Endothelial cell of umbilical vein (primary cell): ENCODE measurements at regions not wholly inside any gene's neighbourhood (a gene's known extent, or its start where the extent isn't known, plus 50 kb on each side); places are given as distances from the start of the nearest gene placed in this dataset.

Experiments used
- BruUV-seq: library from RNA; stranded (reverse); fragments of 400-500 nt; replicated peaks from 2 replicates; lab custom pipeline; 2021; lab: Mats Ljungman, UMichigan
- CTCF ChIA-PET: fragments of 300-600, 350-600 bp; sonication (Branson Sonifier 250); formaldehyde crosslinking; loops from one replicate; lab custom pipeline; 2021; ENCODE audit warnings: antibody characterized with exemption, inconsistent platforms; lab: Charles Lee
- POLR2A ChIA-PET: fragments of 300-600, 350-600 bp; sonication (Branson Sonifier 250); formaldehyde crosslinking; loops from one replicate; lab custom pipeline; 2021; ENCODE audit warnings: antibody characterized with exemption, inconsistent platforms; lab: Charles Lee
- DNase-seq: peaks from one replicate; pipeline ENCODE4 v3.0.0-alpha.2; 2011; ENCODE audit warnings: low read depth, low spot score
- FAIRE-seq: peaks from 2 replicates; lab custom pipeline; 2011; peaks lifted over from hg19 to GRCh38; lab: Jason Lieb, UNC
- H2AFZ ChIP-seq: 2 replicates; pipeline ENCODE4 v1.6.0; 2012; ENCODE audit warnings: low read depth, low read length, control low read depth, inconsistent platforms
- H3K27ac ChIP-seq: 2 replicates; pipeline ENCODE4 v1.5.1; 2011; ENCODE audit warnings: low read depth, mild to moderate bottlenecking, control low read depth, low read length, moderate library complexity; ENCODE audit not compliant: insufficient read depth
- H3K27me3 ChIP-seq, 2 experiments: 2 replicates each; pipeline versions ENCODE4 v1.6.0 to v1.6.1; 2011; ENCODE audit warnings: low read length in 2 of 2, mixed read lengths in 1 of 2; ENCODE audit not compliant: control insufficient read depth in 2 of 2, insufficient read depth in 2 of 2
- H3K36me3 ChIP-seq, 2 experiments: 2 replicates in 1 of 2; 3 replicates in 1 of 2; pipeline ENCODE4 v1.5.1; 2011; ENCODE audit warnings: low read length in 2 of 2, mild to moderate bottlenecking in 1 of 2, moderate library complexity in 1 of 2; ENCODE audit not compliant: control insufficient read depth in 2 of 2, insufficient read depth in 2 of 2; ENCODE audit errors: extremely low read depth in 1 of 2
- H3K4me1 ChIP-seq: 3 replicates; pipeline ENCODE4 v1.5.1; 2011; ENCODE audit warnings: mild to moderate bottlenecking, low read length; ENCODE audit not compliant: control insufficient read depth, insufficient read depth; ENCODE audit errors: extremely low read depth
- H3K4me2 ChIP-seq: 2 replicates; pipeline ENCODE4 v1.6.1; 2011; ENCODE audit warnings: low read length, control low read depth, mixed read lengths; ENCODE audit not compliant: insufficient read depth
- H3K4me3 ChIP-seq, 3 experiments: fragments of 200-600 bp in 1 of 3; sonication (generic), shearing (Covaris generic) in 1 of 3; replicated peaks in 1 of 3; 2 replicates each; pipeline ENCODE4 v1.5.1; 2011 to 2016; ENCODE audit warnings: control low read depth in 3 of 3, low read length in 3 of 3, mild to moderate bottlenecking in 2 of 3, inconsistent platforms in 1 of 3, low read depth in 1 of 3, moderate library complexity in 1 of 3; ENCODE audit not compliant: insufficient read depth in 1 of 3
- H3K79me2 ChIP-seq: 2 replicates; pipeline ENCODE4 v1.6.0; 2012; ENCODE audit warnings: low read length, inconsistent platforms; ENCODE audit not compliant: control insufficient read depth, insufficient read depth
- H3K9ac ChIP-seq: replicated peaks from 2 replicates; pipeline ENCODE3; 2011; ENCODE audit warnings: low read length, control low read depth; ENCODE audit not compliant: insufficient read depth; ENCODE audit errors: extremely low read depth
- H3K9me1 ChIP-seq: replicated peaks from 3 replicates; pipeline ENCODE4 v1.6.0; 2011; ENCODE audit warnings: mild to moderate bottlenecking, low read length; ENCODE audit not compliant: control insufficient read depth, insufficient read depth; ENCODE audit errors: extremely low read depth
- H3K9me3 ChIP-seq: replicated peaks from 2 replicates; pipeline ENCODE4 v1.5.1; 2012; ENCODE audit warnings: low read length, inconsistent platforms; ENCODE audit not compliant: control insufficient read depth, insufficient read depth
- H4K20me1 ChIP-seq: replicated peaks from 2 replicates; pipeline ENCODE3; 2011; ENCODE audit warnings: mild to moderate bottlenecking, low read length; ENCODE audit not compliant: control insufficient read depth, insufficient read depth; ENCODE audit errors: extremely low read depth
- EZH2 ChIP-seq: IDR thresholded peaks from 2 replicates; pipeline ENCODE4 v1.6.1; 2012; ENCODE audit warnings: borderline replicate concordance, low read depth, mild to moderate bottlenecking, moderate library complexity, low read length, inconsistent platforms; ENCODE audit not compliant: severe bottlenecking
- FOS ChIP-seq: IDR thresholded peaks from 2 replicates; pipeline ENCODE4 v1.6.1; 2011; ENCODE audit warnings: mild to moderate bottlenecking, low read length, moderate library complexity, borderline replicate concordance; ENCODE audit not compliant: insufficient read depth
- GATA2 ChIP-seq: IDR thresholded peaks from 2 replicates; pipeline ENCODE4 v1.7.0; 2011; ENCODE audit warnings: low read depth, mild to moderate bottlenecking, moderate library complexity, mixed read lengths, low read length; ENCODE audit not compliant: insufficient read length, insufficient read depth
- JUN ChIP-seq: IDR thresholded peaks from 2 replicates; pipeline ENCODE4 v1.6.1; 2011; ENCODE audit warnings: borderline replicate concordance, low read depth; ENCODE audit not compliant: insufficient read length, insufficient read depth
- MYC ChIP-seq: IDR thresholded peaks from one replicate; pipeline ENCODE4 v1.6.1; 2011; ENCODE audit warnings: mild to moderate bottlenecking, low read depth, low read length
- POLR2A ChIP-seq: IDR thresholded peaks from 2 replicates; pipeline ENCODE4 v1.6.1; 2012; ENCODE audit warnings: low read depth, mild to moderate bottlenecking, control low read depth, low read length
- POLR2AphosphoS5 ChIP-seq: IDR thresholded peaks from 2 replicates; pipeline ENCODE4 v1.6.1; 2012; ENCODE audit warnings: low read depth, mild to moderate bottlenecking, control low read depth, low read length, moderate library complexity; ENCODE audit not compliant: insufficient read depth
- dilution Hi-C: fragments of 300-500 bp; cut with MboI; formaldehyde crosslinking; loops from one replicate; pipeline ENCODE4 v1.15.0; 2019; ENCODE audit warnings: low sequenced_read_pairs; ENCODE audit not compliant: extremely low pct_ligation_motif_present
- intact Hi-C: fragments of 100-400 bp; cut with micrococcal nuclease; formaldehyde crosslinking; loops from one replicate; pipeline ENCODE4 v1.10.0; 2022
- TF ChIP-seq, protein P1 (sequence below): IDR thresholded peaks from 2 replicates; pipeline ENCODE4 v1.6.1; 2011; ENCODE audit not compliant: insufficient read depth, insufficient read length
- TF ChIP-seq, protein P2 (sequence below), 2 donors: IDR thresholded peaks; 1 replicate in 1 of 2; 2 replicates in 1 of 2; pipeline ENCODE4 v1.5.1; 2011; ENCODE audit warnings: low read length in 2 of 2, mild to moderate bottlenecking in 2 of 2, moderate library complexity in 2 of 2, control low read depth in 1 of 2, inconsistent platforms in 1 of 2, low read depth in 1 of 2; ENCODE audit not compliant: insufficient read depth in 1 of 2; ENCODE audit errors: extremely low read depth in 1 of 2

DNA sequence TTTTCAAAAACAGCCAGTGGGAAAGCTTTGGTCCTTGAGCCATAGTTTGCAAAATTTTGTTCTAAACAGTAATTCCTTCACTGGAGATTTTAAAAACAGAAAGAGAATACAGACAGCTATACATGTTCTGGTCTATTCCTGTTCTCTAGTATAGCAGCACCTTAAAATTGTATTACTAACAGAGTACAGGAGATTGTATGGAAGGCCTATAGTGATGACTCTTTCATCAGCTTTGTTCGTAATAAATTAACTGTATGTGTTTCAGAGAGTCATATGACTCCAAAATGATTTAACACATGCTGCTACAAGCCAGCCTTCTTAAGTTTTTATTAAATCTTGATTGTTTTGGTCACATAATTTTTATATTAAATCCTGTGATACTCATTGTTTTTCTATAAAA, 1124.6 kb upstream of the FAM98A start:
- no peaks in the 10 kb centered on the region for H4K20me1 ChIP-seq
- no peak overlapping the region for H3K4me3 ChIP-seq
- CTCF ChIA-PET: no interaction called here
- DNase-seq (no peak), FAIRE-seq (no peak)
- no peaks in the 10 kb centered on the region for H3K36me3 ChIP-seq
- no TSS peak for BruUV-seq
- H3K9ac ChIP-seq: no peak overlapping the region
- no peak overlapping the region for H3K4me2 ChIP-seq
- H3K4me1 ChIP-seq: no peaks in the 10 kb centered on the region
- intact Hi-C loops (no loop called here), dilution Hi-C loops (no loop called here)
- no peaks in the 10 kb centered on the region for H3K9me3 ChIP-seq
- TF ChIP-seq, protein P1, sequence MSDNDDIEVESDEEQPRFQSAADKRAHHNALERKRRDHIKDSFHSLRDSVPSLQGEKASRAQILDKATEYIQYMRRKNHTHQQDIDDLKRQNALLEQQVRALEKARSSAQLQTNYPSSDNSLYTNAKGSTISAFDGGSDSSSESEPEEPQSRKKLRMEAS: no peak
- TF ChIP-seq EZH2: no peak
- TF ChIP-seq POLR2A: no peak
- TF ChIP-seq, protein P2, sequence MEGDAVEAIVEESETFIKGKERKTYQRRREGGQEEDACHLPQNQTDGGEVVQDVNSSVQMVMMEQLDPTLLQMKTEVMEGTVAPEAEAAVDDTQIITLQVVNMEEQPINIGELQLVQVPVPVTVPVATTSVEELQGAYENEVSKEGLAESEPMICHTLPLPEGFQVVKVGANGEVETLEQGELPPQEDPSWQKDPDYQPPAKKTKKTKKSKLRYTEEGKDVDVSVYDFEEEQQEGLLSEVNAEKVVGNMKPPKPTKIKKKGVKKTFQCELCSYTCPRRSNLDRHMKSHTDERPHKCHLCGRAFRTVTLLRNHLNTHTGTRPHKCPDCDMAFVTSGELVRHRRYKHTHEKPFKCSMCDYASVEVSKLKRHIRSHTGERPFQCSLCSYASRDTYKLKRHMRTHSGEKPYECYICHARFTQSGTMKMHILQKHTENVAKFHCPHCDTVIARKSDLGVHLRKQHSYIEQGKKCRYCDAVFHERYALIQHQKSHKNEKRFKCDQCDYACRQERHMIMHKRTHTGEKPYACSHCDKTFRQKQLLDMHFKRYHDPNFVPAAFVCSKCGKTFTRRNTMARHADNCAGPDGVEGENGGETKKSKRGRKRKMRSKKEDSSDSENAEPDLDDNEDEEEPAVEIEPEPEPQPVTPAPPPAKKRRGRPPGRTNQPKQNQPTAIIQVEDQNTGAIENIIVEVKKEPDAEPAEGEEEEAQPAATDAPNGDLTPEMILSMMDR (IDR thresholded peaks at IDR 0.05; ENCODE audit: extremely low read depth in 1 of 2, insufficient read depth in 1 of 2, low read depth in 1 of 2, low read length in 2 of 2): no peak
- no peak for TF ChIP-seq GATA2
- no peak for TF ChIP-seq JUN
- no peak for TF ChIP-seq POLR2AphosphoS5
- no peak for TF ChIP-seq FOS
- TF ChIP-seq MYC: no peak
- no peaks in the 10 kb centered on the region for H3K9me1 ChIP-seq
- POLR2A ChIA-PET: no interaction called here
- H3K27me3 ChIP-seq: no peaks in the 10 kb centered on the region
- H3K79me2 ChIP-seq: no peaks in the 10 kb centered on the region
- H3K27ac ChIP-seq: no peak overlapping the region
- H2AFZ ChIP-seq: no peak overlapping the region
